A549 (cell line): ENCODE measurements at regions not wholly inside any gene's neighbourhood (a gene's known extent, or its start where the extent isn't known, plus 50 kb on each side); places are given as distances from the start of the nearest gene placed in this dataset.

Experiments used
- JUNB ChIP-seq: fragments of >200 bp; sonication (Bioruptor Twin); formaldehyde crosslinking; IDR thresholded peaks from 2 replicates; pipeline ENCODE4 v1.6.1; 2016
- MAZ ChIP-seq: fragments of 150-350 bp; IDR thresholded peaks from 2 replicates; pipeline ENCODE4 v1.6.1; 2014; ENCODE audit warnings: antibody characterized with exemption, low read depth, low read length, borderline replicate concordance
- RFX5 ChIP-seq: fragments of 450-650 bp; IDR thresholded peaks from 2 replicates; pipeline ENCODE4 v1.7.1; 2014; ENCODE audit warnings: antibody characterized with exemption, mild to moderate bottlenecking, moderate library complexity

GRCh38 chr9:21708260-21708711 lies 94.2 kb upstream of the MTAP start:
- no peak for TF ChIP-seq JUNB
- no peak for TF ChIP-seq MAZ
- TF ChIP-seq RFX5: no peak
